Ovary (tissue), 7 donors: ENCODE measurements at regions not wholly inside any gene's neighbourhood (a gene's known extent, or its start where the extent isn't known, plus 50 kb on each side); places are given as distances from the start of the nearest gene placed in this dataset.

Experiments
- DNase-seq, 5 donors: peaks; one replicate each; pipeline ENCODE4 v3.0.0-alpha.2; 2019 to 2020
- H3K27ac ChIP-seq, 2 donors: fragments of 200-600 bp; one replicate each; pipeline versions ENCODE4 v1.5.1 to v1.8.0; 2019 to 2022
- H3K27me3 ChIP-seq: fragments of 200-600 bp; one replicate; pipeline ENCODE4 v1.8.0; 2022
- H3K36me3 ChIP-seq: fragments of 200-600 bp; sonication (generic); one replicate; pipeline ENCODE4 v1.5.1; 2019
- H3K4me1 ChIP-seq: one replicate; pipeline ENCODE4 v1.8.1; 2013; ENCODE audit warnings: mild to moderate bottlenecking, moderate library complexity; ENCODE audit not compliant: insufficient read depth
- H3K4me3 ChIP-seq: fragments of 200-600 bp; sonication (generic); one replicate; pipeline ENCODE4 v1.5.1; 2017
- H3K9me3 ChIP-seq, 2 donors: fragments of 200-600 bp in 1 of 2; sonication (generic) in 1 of 2; one replicate each; pipeline versions ENCODE4 v1.5.1 to v1.8.1; 2013 to 2019; ENCODE audit warnings: mild to moderate bottlenecking in 1 of 2, moderate library complexity in 1 of 2
- CTCF ChIP-seq, 3 donors: fragments of 450-650 bp in 2 of 3; fragments of 200-600 bp in 1 of 3; IDR thresholded peaks; one replicate each; pipeline versions ENCODE4 v1.5.1 to v1.8.0; 2016 to 2022; ENCODE audit warnings: antibody characterized with exemption in 3 of 3, mild to moderate bottlenecking in 1 of 3
- EP300 ChIP-seq: sonication (generic); formaldehyde crosslinking; IDR thresholded peaks from one replicate; pipeline ENCODE4 v1.6.1; 2017; ENCODE audit warnings: antibody characterized with exemption
- POLR2A ChIP-seq: fragments of 450-650 bp; IDR thresholded peaks from one replicate; pipeline ENCODE4 v1.6.1; 2017; ENCODE audit warnings: antibody characterized with exemption, mild to moderate bottlenecking, moderate library complexity
- WGBS, 3 donors: extraction: QIAGEN DNeasy Blood & Tissue Kit in 1 of 3; methylation state at CpG; one replicate each; pipeline versions ENCODE4 v1.1.5 to v1.1.7; 2013 to 2017; 5-methylcytosine and 5-hydroxymethylcytosine counted together
- intact Hi-C, 4 donors: fragments of 100-400 bp; cut with DNase I; formaldehyde crosslinking; loops; one replicate each; pipeline versions ENCODE4 v1.11.0 to v1.15.1; 2022 to 2023
- donor health status: DM: no; HTN: no; CAD: no; lungs with moderate emphysema.
- donor health status: DM: no; HTN: no; CAD: no.
- donor health status: Bipolar disorder and iron deficiency.
- donor health status: DM: no; HTN: no; CAD: no.
- donor health status: DM: yes; HTN: yes; CAD: no.

GRCh38 chr7:16236381-16236780 is 185.0 kb downstream of the CRPPA start:
- Histone ChIP-seq H3K27me3 (no peaks in the 10 kb centered on the region), H3K36me3 (no peaks in the 10 kb centered on the region), H3K4me1 (no peaks in the 10 kb centered on the region), H3K27ac (no peak overlapping the region), H3K4me3 (no peak overlapping the region), H3K9me3 (no peaks in the 10 kb centered on the region)
- no peak for DNase-seq
- intact Hi-C loops = no loop called here
- TF ChIP-seq EP300 (no peak), CTCF (IDR thresholded peaks at IDR 0.05) (no peak), POLR2A (no peak)

GRCh38 chr7:16235147-16236114 is 185.9 kb downstream of the CRPPA start:
- 92 to 94% (median 93%) methylated on average over 5 of the region's 5 CpGs for WGBS, 3 donors
- Histone ChIP-seq H3K9me3 (peaks cover 0 to 7% of the 10 kb centered on the region in 2 donors), H3K4me3 (no peak overlapping the region), H3K36me3 (no peaks in the 10 kb centered on the region), H3K27ac (no peak overlapping the region), H3K4me1 (no peaks in the 10 kb centered on the region), H3K27me3 (no peaks in the 10 kb centered on the region)
- no peak for DNase-seq
- intact Hi-C loops = no loop called here
- TF ChIP-seq CTCF (IDR thresholded peaks at IDR 0.05) (no peak), POLR2A (no peak), EP300 (no peak)

- Histone ChIP-seq H3K27ac (no peak overlapping the region), H3K4me1 (no peaks in the 10 kb centered on the region), H3K27me3 (no peaks in the 10 kb centered on the region), H3K36me3 (no peaks in the 10 kb centered on the region), H3K4me3 (no peak overlapping the region), H3K9me3 (peaks cover 0 to 7% of the 10 kb centered on the region in 2 donors)
- 79 to 82% (median 80%) methylated on average over 2 of the region's 2 CpGs for WGBS, 3 donors
- intact Hi-C loops = no loop called here
- TF ChIP-seq POLR2A (no peak), CTCF (IDR thresholded peaks at IDR 0.05) (no peak), EP300 (no peak)
- no peak for DNase-seq
Measured at GRCh38 chr7:16234493-16235146, 186.7 kb downstream of the CRPPA start.

- no peaks in the 10 kb centered on the region for H3K4me1 ChIP-seq
- no peak overlapping the region for H3K27ac ChIP-seq
- H3K9me3 ChIP-seq = peaks cover 0 to 7% of the 10 kb centered on the region in 2 donors
- TF ChIP-seq EP300 = no peak
- no peak for TF ChIP-seq POLR2A
- TF ChIP-seq CTCF (IDR thresholded peaks at IDR 0.05) = no peak
- intact Hi-C loops = no loop called here
- 93 to 97% (median 96%) methylated on average over 2 of the region's 2 CpGs for WGBS, 3 donors
- no peak overlapping the region for H3K4me3 ChIP-seq
- no peak for DNase-seq
- no peaks in the 10 kb centered on the region for H3K27me3 ChIP-seq
- H3K36me3 ChIP-seq = no peaks in the 10 kb centered on the region
Measured at GRCh38 chr7:16233517-16233916, 187.8 kb downstream of the CRPPA start.
